Stimulated activated CD8-positive, alpha-beta memory T cell treated with anti-CD3 and anti-CD28 coated beads, Interleukin-4, amount 100 ng/mL, for 48 hours (primary cell): ENCODE measurements at regions not wholly inside any gene's neighbourhood (a gene's known extent, or its start where the extent isn't known, plus 50 kb on each side); places are given as distances from the start of the nearest gene placed in this dataset.

Experiments
- DNase-seq: peaks from one replicate; pipeline ENCODE4 v3.0.0-alpha.2; 2020

GRCh38 chr9:86794391-86795046 is 152.8 kb downstream of the GAS1 start:
- no peak for DNase-seq

GRCh38 chr9:86792136-86792535 is 155.2 kb downstream of the GAS1 start:
- DNase-seq: no peak

DNA sequence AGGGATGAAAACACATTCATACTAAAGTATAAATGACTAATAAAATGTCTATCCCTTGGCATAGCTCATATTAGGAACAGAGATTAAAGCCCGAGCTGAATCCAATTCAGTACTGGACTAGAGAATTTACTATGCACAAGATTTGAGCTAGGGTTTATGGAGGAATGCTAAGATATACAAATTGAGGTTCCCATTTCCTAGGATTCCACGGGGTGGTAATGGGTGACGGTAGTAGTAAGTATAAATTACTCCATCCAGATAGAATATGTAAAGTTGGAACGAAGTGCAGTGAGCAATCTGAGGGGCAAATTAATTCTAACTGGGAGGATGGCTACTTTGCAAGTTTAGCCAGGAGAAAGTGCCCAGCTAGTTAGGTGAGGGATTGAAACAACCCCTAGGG is 156.5 kb downstream of the GAS1 start:
- no peak for DNase-seq

DNA sequence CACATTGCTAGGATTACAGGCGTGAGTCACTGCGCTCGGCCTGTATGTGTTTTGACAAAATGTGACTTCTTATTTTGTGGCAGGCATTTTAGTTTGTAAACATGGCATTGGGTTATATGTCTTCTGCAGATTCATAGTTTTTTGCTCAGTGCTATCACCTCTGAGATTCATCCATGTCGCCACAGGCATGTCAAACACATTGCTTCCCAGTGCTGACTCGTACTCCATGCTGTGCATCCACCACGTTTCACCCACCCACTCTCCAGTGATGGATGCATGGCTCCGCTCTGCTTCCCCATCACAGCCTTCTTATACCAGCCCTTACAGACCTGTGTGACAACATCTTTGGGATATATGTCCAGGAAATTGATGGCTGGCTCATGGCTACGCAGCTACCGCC is 158.8 kb downstream of the GAS1 start:
- no peak for DNase-seq

- DNase-seq: no peak
Measured at GRCh38 chr9:86783884-86784283, 163.4 kb downstream of the GAS1 start.

GRCh38 chr9:86782831-86783230 is 164.5 kb downstream of the GAS1 start:
- no peak for DNase-seq

DNA sequence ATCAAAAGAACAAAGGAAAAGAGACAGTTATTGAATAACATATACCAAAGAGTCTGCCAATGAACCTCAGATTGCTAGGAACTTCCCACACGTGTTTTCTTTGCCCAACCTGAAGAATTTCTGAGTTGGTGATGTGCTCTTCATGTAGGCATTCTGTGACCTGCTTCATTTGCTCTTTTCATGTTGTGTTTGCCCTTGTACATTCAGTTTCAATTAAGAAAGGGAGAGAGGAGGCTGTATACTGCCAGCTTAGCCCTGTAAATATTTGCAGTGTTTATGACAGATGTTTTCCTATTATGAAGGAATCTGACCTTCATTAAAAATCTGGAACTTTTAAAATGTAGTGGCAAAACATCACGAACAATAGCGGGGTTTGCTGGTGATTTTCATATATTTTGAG is 168.5 kb downstream of the GAS1 start:
- no peak for DNase-seq

- no peak for DNase-seq
Measured at GRCh38 chr9:86775718-86776117, 171.6 kb downstream of the GAS1 start.

DNA sequence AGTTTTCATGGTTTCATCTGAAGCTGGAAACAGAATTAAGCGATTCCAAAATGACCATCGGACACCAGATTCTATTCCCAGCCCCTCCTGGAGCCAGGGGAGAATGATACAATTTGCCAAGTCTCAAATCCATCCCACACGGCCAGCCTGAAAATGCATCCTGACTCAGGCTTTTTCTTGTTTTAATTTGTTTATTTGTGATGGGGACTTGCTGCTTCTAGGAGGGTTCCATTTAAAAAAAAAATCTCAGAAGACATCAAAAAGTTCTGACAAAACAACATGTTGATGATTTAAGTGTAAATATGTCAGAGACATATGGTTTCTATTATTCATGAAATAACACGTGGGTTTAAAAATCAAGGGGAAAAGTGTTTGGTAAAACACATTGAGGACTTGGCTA is 173.2 kb downstream of the GAS1 start:
- no peak for DNase-seq

DNA sequence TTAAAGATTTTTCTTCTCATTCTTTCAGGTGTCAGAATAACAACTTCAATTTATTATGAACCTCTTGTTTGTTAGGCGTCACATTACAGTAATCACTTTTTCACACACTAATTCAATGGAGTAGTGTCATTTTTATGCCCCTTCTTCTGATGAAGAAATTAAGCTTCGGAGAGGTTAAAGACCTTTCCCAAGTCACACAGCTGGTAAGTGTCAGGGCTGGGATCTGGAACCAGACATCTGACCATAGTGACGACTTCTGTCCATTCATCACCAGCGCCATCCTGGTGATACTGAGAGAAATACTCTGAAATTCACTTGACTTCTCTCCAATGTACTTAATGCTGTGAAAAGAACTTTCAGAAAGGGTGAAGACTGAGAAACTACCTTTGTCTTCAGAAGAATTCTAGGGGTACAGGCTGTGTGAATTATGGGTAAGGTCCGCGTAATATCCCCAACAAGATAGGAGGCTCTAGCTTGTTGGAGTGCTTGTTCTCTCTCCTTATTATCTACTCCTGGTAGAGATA is 173.8 kb downstream of the GAS1 start:
- no peak for DNase-seq

- DNase-seq: no peak
Measured at GRCh38 chr9:86772635-86772993, 174.7 kb downstream of the GAS1 start.

- no peak for DNase-seq
Measured at GRCh38 chr9:86771941-86772634, 175.2 kb downstream of the GAS1 start.

GRCh38 chr9:86771420-86771819 is 175.9 kb downstream of the GAS1 start:
- no peak for DNase-seq

GRCh38 chr9:86768709-86769108 is 178.6 kb downstream of the GAS1 start:
- DNase-seq: no peak

GRCh38 chr9:86768020-86768419 is 179.3 kb downstream of the GAS1 start:
- no peak for DNase-seq

- no peak for DNase-seq
Measured at GRCh38 chr9:86767373-86767772, 179.9 kb downstream of the GAS1 start.

GRCh38 chr9:86766912-86767311 is 180.4 kb downstream of the GAS1 start:
- DNase-seq: no peak

DNA sequence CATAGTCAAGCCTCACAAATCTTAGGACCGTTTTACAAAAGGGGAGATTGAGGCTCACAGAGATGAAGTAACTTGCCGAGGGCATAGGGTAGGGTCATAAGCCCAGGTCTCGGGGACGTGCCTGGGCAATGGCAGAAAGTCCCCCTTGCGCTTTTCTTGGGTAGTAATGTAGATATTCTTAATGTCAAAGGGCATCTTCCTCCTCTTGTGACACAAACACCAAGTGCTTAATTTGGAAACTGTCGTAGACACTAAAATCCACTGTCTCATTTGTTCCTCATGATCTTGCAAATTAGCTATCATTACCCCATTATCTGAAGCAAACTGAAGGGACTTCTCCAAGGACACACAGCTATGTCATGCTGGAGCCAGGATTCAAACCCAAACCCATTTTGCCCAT is 180.8 kb downstream of the GAS1 start:
- no peak for DNase-seq

DNA sequence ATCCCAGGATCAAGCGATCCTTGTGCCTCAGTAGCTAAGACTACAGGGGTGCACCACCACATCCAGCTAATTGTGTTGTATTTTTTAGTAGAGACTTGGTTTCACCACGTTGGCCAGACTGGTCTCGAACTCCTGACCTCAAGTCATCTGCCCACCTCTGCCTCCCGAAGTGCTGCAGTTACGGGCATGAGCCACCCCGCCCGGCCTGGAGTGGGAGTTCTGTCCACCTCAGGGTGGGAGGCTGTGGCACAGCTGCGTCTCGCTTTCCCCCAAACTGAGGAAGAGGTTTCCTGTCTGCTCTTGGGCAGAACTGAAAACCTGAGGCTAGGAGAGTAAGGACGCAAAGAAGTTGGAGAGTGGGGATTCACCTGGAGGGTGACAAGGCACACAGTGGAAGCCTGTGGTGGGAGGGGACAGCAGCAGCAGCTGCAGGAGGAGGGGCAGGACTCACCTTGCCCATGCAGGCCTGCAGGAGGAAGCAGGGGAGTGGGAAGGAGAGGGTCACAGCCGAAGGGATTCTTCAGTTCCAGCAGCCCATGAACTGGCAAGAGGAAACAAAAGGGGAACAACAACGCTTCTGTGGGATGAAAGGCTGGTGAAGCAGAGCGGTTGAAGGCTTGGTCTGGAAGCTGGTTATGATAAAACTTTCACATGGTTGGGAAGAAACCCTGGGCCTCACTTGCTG is 181.4 kb downstream of the GAS1 start:
- no peak for DNase-seq

- no peak for DNase-seq
Measured at GRCh38 chr9:86764671-86765343, 182.5 kb downstream of the GAS1 start.

DNA sequence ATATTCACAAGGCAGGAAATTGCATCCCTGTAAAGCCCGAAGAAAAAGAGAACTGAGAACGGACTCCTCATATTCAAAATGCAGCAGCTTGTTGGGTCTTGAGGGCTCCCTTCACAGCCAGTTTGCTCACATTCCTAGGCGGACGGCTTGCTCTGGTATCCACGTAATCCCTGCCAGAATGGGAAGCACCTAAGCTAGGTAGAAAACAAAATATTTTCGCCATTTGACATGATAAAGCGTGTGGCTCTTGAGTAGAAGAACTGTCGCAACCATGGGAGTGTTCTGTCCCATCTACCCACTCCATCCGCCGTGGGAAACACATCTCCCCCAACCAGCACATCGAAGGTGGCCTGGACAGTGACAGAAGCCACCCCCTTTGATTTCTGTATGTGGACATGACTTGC is 183.1 kb downstream of the GAS1 start:
- DNase-seq: no peak

DNA sequence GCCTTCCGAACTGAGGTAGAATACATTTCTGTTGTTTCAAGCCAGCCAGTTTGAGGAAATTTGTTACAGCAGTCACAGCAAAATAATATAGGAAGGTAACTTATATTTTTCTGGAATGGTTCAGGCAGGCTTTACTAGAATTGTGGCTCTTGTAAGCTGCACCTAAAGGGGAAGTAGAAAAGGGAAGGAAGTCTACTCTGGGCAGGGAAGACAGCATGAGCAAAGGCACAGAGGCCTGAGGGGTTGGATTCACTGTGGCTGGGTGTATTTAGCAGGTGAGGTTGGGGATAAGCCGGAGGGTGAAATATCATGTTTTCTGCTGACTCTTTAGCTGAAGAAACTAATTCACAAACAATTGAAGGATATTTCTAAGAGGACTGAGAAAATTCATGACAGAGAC is 183.5 kb downstream of the GAS1 start:
- DNase-seq: no peak

DNA sequence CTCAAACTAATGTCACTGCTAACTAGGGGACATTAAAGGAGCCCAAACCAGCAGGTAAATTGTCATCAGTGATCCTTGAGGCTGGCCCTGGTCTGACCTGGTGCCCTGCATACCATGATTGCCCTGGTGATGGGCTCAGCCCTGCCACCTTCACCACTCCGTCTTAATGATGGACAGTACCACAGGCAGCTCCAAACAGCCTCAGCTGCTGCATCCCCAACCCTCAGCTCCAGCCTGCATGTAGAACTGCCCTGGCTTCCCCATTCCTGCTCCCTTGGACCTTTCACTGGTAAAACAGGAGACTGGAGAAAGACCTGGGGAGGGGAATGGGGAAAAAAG is 190.0 kb downstream of the GAS1 start:
- DNase-seq: no peak
